Stimulated activated CD4-positive, alpha-beta T cell treated with anti-CD3 and anti-CD28 coated beads, TNF-alpha, amount 100 ng/mL, for 48 hours (primary cell): ENCODE measurements at regions not wholly inside any gene's neighbourhood (a gene's known extent, or its start where the extent isn't known, plus 50 kb on each side); places are given as distances from the start of the nearest gene placed in this dataset.
"Not testable (repeated sequence)": the region's sequence is repeated elsewhere in the genome, so short reads cannot be mapped to it uniquely, and the experiment has no call there.

Source experiments
- DNase-seq, 3 donors: peaks; one replicate each; pipeline ENCODE4 v3.0.0-alpha.2; 2020; ENCODE audit warnings: low read depth in 3 of 3

DNA sequence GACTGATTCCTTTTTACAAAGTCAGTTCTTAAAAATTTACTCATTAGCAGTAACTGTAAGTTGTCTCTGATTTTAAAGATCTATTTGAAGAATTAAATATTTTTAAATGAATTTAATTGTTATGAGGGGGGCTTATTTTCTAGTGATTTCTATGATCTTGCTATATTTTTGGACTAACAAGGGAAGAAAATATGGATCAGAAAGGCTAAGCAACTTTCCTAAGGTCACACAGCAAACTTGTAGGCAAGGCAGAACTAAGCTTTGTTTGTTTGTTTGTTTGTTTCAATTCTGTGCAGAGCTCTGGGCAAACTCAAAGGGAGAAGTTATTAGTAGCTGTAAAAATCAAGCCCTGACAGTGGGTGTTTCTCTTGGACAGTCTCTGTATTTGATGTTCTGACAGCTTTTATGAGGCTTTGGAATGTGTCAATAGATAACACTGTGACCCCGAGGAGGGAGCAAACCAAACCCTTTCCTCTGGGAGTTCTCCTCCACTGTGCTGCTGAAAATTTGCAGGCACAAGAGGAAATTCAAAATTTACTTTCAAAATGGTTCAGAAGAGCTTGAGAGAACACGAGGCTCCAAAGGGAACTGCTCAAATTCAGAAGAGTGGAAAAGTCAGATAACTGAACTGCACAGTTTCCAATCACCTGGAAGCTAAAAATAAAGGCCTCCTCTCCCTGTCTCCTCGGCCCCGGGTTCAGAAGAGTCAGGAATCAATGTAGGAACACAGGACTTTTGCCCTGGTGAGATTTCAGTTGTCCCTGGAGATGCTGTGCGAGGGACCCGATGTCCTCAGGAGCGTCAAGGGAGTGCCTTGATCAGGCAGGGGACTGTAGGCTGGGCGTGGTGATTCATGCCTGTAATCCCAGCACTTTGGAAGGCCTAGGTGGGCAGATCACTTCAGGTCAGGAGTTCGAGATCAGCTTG, 325.7 kb downstream of the GATA3 start:
- DNase-seq = no peak

DNA sequence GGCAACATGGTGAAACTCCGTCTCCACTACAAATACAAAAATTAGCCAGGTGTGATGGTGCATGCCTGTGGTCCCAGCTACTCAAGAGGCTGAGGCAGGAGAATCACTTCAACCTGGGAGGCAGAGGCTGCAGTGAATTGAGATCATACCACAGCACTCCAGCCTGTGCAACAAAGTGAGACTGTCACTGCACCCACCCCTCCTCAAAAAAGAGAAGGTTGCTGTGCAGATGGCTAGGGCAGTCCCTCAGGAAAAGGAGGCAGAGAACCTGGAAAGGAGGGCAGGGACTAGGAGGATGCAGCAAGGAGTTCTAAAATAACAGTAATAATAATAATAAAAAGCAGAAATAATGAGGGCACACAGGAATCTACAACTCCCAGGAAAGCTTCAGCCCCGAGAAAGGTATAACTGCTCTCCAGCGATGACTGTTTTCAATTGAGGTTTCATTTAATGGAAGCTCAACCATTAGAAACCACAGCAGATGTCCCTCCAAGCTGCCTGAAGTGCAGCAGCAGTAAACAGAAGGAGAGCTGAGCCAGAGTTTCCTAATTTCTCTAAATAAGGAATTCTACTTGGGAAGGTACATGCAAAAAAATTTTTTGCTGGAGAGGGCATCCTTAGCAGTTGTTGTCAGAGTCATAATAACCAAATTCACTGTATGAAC, 326.5 kb downstream of the GATA3 start:
- DNase-seq = no peak

DNA sequence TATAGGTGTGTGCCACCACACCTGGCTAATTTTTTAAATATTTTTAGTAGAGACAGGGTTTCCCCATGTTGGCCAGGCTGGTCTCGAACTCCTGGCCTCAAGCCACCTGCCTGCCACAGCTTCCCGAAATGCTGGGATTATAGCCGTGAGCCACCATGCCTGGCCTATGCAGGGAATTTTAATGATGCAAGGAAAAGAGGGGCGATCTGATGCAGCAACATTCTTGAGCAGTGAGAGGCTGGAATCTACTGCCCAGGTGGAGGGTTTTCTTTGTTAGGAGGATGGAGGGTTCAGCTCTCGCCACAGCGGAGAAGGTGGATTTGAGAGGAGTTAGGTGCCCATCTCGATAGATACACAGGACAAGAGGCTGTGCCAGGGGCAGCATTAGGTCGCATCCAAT, 332.3 kb downstream of the GATA3 start:
- no peak for DNase-seq

DNA sequence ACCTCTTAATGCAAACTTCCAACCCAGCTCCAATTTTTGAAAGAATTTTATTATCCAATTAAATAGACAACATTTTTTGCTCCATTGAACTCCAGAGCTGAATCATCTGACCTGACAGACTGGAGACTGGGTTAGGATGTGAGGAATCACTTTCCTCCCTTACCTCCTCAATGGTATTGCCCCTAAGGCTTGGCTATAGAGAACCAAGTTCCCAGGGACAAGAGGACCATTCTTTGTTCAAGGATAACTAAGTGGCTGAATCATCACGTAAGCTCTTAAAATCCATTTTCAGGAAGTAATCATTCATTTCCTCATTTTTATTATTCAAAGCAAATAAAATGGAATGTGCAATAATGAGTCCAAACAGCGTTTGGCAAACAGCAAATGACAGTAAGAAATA, 335.1 kb downstream of the GATA3 start:
- DNase-seq = no peak

DNA sequence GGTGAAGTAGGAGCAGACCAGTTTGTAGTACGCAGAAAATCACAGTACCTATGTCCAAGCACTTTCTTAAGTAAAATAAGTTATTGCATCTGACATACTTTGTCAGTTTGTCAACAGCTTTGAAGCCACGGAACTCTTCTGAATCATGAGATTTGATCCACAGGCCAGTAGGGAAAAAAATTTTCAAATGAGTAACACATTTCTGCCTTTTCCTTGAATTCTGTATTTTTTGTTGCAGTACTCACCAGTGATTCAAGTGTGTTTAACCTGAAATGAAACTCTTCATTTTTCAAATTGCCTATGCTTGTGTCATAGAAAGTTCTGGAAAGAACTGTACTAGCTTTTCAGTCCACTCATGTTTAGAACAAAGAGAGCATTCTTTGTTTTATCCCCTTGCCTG, 337.7 kb downstream of the GATA3 start:
- DNase-seq = no peak

DNA sequence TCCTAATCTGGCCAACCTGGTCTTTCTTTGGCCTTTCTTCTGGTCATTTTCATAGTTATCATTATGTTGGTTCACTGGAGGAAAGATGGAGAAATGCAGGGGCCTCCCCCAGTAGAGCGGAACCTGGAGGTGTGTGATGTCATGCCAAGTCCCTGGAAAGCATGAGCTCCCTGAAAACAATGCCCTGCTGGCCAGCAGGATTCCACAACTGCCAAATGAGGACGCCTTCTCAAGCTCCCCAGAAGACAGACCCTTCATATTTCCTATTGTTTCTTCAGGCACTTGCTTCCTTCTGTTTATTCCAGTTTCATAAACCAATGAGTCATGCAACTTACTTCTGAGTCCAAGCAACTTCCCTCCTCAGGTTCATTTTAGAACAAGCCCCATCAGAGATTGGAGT, 339.0 kb downstream of the GATA3 start:
- DNase-seq = no peak

DNA sequence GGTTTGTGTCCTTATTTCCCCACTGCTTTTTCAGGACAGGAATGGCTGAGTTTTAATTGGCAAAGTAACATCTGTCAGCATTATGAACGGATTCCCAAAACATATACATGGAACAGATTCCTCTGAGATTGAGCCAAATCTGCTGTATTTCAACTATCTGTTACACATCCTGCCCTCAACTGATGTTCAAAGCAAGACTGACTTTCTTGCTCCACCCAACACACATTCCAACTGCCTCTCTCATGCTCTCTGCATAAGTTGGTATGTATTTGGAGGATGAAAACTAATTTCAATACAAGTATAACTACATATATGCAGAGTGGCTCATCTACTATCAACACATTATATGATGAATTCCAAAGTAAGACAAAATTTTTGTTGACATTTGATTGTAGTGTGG, 342.2 kb downstream of the GATA3 start:
- DNase-seq = no peak

DNA sequence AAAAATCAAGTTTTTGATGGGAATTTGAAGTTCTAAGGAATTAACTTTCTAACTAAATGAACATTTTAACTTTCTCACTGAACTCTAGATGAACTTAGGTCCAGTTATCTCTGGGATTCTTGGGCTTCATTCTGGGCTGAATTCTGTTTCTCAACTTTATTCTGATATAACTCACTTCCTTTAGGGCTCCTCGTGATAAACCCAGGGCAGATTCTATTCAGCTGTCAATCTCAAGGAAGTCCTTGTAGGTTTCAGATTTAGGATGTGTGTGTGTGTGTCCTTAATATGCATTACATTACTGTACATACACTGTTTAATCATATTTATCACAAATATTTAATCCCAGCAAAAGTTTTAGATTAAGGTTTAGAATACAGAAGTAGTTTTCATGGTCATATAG, 344.3 kb downstream of the GATA3 start:
- no peak for DNase-seq

DNA sequence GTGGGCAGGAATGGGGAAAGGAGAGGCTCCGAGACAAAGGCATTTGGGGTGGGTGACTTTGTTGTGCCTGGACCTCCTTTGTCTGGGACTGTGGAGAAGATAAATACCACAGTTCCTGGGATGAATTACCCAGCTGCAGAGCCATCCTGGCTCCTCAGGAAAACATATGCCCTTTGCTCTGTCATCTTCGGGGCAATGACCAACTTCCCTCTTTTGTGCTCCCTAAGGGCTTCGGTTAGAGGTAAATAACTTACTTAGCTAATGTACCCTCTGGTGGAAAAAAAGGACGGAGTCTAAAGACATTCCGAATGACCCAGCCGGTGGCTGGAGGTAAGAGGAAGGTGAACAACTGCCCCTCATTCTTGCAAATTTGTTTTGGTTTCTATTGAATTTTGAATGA, 345.7 kb downstream of the GATA3 start:
- no peak for DNase-seq

DNA sequence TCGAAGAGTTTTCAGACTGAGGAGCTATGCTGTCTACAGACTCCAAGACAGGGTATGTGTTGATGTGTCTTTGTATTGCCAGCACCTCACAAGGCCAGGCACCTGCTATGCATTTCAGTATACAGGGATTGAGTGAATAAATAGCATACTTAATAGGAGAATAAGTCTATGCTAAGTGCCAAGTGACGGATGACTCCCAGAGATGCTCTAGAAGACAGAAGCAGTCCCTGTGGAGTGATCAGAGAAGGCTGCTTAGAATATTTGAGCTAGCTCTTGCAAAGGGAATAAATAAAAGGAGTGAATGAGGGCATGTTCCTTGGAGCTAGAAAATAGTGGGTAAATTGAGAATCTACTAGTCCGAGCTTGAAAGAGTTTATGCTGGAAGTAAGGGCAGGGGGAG, 346.4 kb downstream of the GATA3 start:
- DNase-seq = no peak

DNA sequence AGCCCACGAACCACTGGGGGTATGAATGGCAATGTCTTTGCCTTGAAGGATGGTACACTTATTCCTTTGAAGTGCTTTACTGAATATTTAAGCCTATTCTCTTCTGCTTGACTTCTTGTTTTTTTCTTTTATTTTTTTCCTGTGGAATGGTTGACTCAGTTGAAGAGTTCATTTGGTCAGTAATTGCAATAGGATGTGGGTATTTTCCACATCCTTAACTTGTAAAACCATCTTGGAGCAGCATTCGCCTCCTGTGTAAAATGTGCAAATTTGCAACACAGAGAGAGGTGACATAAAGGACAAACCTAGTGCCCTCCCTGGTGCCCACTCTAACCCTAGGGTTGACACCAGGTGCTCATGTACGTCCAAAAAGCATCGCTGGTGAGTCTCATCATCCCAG, 347.0 kb downstream of the GATA3 start:
- DNase-seq = no peak

DNA sequence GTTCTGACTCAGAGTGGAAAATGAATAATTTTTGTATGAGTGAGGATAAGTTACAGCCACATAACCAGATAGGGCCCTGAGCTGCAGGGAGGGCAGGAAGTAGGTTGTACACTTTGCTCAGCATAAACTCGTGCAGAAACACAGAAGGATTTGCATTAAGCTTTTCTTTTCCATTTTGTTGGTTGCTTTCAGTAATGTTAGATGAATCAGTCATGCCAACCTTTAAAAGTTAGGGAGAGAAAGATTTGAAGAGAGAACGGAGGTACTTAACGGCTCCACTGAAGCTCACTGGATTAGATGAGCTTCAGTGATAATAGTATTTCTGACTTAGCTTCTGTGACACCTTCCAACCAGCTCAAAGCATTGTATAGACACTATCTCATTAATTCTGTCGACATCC, 348.1 kb downstream of the GATA3 start:
- DNase-seq = peak in 1 of 3 donors; percentile 43

DNA sequence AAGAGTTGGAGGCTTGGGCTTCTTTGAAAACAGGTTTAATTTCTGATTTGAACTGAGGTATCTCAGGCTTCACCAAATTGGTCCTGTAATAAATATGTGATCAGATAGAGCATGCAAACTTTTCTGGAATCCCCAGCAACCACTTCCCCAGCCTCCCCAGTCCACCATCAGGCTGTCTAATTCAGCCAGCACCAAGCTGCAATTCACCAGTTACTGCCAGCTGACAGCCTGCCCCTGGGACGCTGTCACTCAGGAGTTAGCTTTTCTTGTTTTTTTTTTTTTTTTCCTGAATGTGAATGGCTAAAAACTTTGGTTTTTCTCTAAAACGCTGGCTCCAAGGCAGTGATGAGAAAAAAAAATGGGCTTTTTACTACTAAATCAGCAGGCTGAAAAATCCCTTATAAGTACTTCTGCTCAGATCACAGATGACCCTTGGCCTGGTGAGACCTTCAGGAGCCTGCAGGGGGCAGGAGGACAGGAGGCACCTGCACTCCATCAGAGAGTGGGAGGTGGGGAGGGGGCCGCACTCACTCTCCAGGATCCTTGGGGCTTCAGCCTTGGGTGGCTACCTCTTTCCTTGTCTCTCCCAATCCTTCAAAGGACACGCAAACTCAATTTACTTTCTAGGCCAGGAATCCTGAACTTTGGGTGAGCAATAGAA, 349.4 kb downstream of the GATA3 start:
- DNase-seq = no peak

DNA sequence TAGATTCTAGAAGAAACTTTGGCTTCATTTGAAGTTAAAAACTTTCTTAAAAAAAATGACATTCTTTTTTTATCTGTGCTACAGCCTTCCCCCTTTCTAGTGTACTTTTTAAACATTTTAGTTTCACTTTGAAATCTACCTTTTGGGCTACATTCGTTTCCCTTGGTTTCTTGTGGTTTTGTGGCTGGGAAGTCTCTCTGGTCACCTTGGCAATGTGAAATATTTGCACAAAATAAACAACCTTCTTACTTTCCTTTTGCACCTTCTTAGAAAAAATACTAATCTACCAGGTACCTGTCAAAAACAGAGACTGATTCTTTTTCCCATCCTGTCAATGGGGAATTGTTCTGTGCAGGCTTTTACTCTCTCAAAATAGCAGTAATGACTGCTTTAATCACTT, 350.2 kb downstream of the GATA3 start:
- no peak for DNase-seq

DNA sequence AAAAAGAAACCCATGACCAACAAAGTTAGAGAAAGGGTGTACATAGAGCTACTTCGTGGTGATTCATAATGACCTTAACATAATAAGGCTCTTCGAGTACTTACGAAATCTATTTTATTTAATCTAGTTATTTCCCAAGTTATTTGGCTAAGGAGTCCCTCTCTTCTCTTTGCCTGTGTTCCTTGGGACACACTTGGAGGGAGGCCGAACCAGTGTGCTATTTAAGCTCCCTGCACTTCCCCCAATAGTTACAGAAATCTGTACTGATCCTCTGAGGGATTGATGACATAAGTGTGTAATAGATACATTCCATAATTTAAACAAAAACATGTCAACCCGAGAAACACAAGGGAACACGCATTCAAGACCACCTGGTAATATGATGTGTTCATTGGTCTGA, 351.1 kb downstream of the GATA3 start:
- DNase-seq = no peak

DNA sequence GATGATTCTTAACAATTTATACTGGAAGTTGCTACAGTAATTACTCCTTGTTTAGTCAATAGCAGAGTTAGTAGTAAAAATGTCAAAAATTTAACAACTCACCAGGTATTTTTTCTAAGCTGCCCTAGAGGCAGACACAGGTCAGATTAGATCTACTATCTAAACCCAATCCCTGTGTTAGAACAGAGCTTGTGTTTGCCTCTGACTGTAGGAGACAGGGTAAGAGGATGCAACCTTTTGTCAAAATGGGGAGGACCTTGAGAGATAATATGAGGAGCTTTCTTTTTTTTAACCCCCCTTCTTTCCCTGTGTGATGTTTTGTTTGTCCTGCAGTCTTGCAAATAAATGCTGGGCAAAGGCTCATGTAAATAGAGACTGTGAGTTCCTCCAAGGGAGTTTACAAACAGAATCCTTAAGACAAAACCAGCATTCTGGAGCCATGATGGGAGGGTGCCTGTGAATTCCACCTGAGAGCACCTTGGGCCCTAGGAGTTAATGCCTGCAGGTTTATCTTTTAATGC, 353.1 kb downstream of the GATA3 start:
- DNase-seq = no peak

DNA sequence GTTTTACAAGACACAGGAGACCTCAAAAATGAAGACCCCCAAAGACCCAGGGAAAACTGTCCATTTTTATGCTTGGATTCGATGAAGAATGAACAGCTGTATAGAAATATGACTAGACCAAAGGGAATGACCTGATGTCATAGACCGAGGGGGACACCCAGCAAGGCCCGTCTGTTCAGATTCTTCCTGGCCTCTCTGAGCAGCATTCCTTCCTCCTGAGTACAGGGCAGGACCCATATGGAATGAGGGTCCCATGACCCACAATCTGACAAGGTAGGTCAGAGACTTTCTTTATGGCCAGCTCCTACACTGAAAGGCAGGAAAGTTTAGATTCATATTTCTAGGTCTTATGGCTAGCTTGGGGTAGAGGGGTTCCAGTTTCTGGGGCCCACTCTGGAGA, 356.0 kb downstream of the GATA3 start:
- DNase-seq = no peak

DNA sequence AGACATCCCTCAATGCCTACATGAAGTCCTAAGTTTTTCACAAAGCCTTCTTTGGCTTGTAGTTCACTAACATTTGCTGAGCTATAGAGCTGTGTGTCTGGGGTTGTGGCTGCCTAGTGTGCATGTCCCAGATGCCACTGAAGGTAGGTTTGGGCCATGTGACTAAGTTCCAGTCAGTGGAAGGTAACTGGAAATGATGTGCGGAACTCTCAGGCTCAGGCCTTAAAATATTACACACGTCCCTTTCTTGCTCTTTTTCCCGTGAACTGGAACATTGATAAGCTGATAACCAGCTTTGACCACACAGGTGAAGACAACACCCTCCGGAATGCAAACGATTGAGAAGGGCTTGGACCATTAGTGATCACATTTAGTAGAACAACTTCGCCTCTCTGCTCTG, 358.1 kb downstream of the GATA3 start:
- DNase-seq = no peak

DNA sequence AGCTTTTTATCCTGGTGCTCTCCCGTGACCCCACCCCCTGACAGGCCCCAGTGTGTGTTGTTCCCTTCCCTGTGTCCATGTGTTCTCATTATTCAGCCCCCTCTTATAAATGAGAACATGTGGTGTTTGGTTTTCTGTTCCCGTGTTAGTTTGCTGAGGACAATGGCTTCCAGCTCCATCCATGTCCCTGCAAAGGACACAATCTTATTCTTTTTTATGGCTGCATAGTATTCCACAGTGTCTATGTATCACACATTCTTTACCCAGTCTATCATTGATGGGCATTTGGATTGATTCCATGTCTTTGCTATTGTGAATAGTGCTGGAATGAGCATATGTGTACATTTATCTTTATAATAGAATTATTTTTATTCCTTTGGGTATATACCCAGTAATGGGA, 360.5 kb downstream of the GATA3 start:
- DNase-seq = not testable (repeated sequence)

DNA sequence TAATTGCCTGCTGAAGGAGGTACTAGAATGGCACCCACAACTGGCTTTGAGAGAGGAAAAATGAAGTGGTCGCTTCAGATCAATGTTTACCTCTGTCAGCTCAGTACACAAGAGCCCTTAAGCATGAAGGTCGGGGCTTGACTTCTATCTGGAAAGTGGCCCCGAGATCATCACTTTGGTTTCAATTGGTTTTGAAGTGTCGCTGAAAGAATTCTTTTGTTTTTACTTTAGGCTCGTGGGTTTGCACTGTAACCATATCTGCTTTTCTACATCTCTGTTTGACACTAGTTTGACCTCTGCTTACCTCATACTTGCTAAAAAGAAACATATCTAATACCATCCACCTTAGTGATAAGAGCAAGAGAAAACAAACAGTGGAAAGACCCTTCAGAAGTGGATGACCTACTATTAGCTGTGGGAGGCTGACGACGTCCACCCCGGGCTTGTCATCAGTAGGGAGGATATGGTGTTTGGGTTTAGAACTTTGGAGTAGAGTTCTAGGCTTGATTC, 361.8 kb downstream of the GATA3 start:
- DNase-seq = no peak

DNA sequence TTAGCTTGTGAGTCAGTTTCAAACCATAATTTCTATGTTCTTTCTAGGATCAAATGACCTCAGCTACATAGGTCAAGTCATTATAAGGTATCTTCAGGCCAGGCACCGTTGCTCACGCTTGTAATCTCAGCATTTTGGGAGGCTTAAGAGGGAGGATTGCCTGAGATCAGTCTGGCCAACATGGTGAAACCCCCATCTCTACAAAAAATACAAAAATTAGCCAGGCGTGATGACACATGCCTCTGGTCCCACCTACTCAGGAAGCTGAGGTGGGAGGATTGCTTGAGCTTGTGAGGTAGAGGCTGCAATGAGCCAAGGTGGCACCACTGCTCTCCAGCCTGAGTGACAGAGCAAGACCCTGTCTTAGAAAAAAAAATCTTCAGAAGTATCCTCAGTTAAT, 362.3 kb downstream of the GATA3 start:
- DNase-seq = no peak

DNA sequence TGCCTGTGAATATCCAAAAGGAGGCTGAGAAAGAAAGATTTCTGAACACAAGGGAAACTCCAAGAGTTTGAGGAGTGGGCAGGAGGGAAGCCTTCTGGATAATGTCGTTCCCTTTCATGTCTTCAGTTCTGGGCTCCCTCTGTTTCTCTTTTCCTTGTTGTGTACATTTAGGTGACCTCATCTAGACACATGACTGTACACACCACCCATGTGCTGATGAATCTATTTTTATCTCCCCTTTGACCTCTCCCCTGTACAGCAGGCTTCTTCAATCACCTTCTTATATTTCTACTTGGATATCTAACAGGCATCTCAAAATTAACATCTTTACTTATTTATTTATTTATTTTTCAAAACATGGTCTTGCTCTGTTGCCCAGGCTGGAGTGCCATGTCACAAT, 363.1 kb downstream of the GATA3 start:
- no peak for DNase-seq
